ENCODE measurements at regions not wholly inside any gene's neighbourhood (a gene's known extent, or its start where the extent isn't known, plus 50 kb on each side); places are given as distances from the start of the nearest gene placed in this dataset.

- Histone ChIP-seq H2AFZ (replicated peaks) (peak overlapping the region; percentile 5), H3K79me2 (ENCODE audit: low read depth) (no peaks in the 10 kb centered on the region), H3K9ac (no peak overlapping the region), H3K9me3 (ENCODE audit: low read depth) (peaks cover 4% of the 10 kb centered on the region), H3F3A (ENCODE audit: low read depth) (peaks cover 4% of the 10 kb centered on the region), H3K36me3 (no peaks in the 10 kb centered on the region), H3K4me1 (peaks cover 15% of the 10 kb centered on the region), H4K20me1 (ENCODE audit: low read depth) (no peaks in the 10 kb centered on the region), H3K4me3 (no peak overlapping the region), H3K27me3 (no peaks in the 10 kb centered on the region), H3K4me2 (no peak overlapping the region), H3K27ac (no peak overlapping the region)
- H3K27me3 Mint-ChIP-seq (ENCODE audit: insufficient read depth, low read depth) = peaks cover 8% of the 10 kb centered on the region
- no peak overlapping the region for H3K4me3 Mint-ChIP-seq
- no peak for DNase-seq (ENCODE audit: low spot score)
- TF ChIP-seq EZH2phosphoT487 (IDR thresholded peaks at IDR 0.05) (no peak), EZH2 (IDR thresholded peaks at IDR 0.05) (no peak), CTCF (IDR thresholded peaks at IDR 0.05) (no peak)
- peaks cover 28% of the 10 kb centered on the region for H3K4me1 Mint-ChIP-seq
- H3K27ac Mint-ChIP-seq = no peak overlapping the region
- peaks cover 21% of the 10 kb centered on the region for H3K9me3 Mint-ChIP-seq
- no peaks in the 10 kb centered on the region for H3K36me3 Mint-ChIP-seq
These were observed 192.6 kb upstream of the CST7 start for GRCh38 chr20:24756292-24757025.

DNA sequence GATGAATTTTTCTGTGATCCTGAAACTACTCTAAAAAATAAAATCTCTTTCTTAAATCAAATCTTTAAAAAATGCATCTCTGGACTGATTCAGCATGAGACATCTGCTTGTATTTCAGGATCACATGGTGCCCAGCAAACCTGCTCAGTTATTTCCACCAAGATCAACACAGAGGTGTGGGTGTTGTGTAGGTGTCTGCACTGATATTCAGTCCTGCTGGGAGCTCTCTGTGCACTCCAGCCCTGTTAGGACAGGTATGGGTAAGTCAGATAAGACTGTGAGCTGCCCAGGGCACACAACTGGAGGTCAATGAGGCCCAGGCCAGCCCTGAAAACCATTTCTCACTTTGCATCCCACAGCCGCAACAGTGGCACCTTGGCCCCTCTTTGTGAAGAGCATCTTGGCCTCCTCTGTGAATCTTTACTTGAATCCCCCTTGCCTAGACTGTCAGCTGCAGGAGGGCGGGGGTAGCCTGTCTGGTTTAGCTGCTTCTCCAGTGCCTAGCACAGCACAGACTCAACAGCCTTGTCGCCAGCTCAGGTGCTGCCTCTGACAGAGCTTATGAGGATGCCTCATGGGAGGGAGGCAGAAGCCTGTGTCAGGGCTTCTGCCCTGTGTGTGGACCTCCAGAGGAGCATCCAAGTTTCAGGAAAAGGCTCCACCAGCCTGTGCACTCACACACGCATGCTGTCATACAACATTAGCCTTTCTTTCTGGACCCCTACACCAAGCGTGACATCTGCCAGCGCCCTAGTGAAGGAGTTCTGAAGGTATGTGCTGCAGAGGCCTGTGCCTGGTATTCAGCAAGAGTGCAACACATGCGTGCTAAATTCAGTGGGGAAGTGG is 187.6 kb upstream of the CST7 start:
- H3K9me3 Mint-ChIP-seq = peaks cover 23% of the 10 kb centered on the region
- peaks cover 8% of the 10 kb centered on the region for H3K4me1 Mint-ChIP-seq

DNA sequence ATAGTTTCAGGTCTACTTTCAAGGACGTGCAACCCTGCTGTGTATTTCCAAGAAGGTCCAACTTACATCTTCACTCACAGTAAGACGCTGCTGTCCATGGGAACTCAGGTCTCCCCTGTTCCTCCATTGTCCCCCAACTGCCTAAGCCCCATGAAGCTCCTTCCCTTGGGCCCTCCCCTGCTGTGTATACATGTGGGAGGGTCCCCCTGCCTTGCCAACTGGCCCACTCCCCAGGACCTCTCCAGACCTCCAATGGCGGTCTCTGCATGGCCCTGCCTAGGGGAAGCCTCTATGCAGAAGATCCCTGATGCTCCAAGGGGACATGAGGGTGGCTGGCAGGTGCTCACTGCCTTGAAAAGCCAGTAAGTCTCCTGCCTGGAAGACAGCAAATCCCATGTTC is 186.7 kb upstream of the CST7 start:
- Mint-ChIP-seq H3K27me3 (ENCODE audit: insufficient read depth, low read depth) (peaks cover 13% of the 10 kb centered on the region), H3K27ac (no peak overlapping the region), H3K4me3 (no peak overlapping the region), H3K36me3 (no peaks in the 10 kb centered on the region), H3K9me3 (peaks cover 23% of the 10 kb centered on the region), H3K4me1 (no peaks in the 10 kb centered on the region)
- Histone ChIP-seq H3K9me3 (ENCODE audit: low read depth) (peaks cover 4% of the 10 kb centered on the region), H3K27me3 (no peaks in the 10 kb centered on the region), H3K4me3 (no peak overlapping the region), H2AFZ (replicated peaks) (no peak overlapping the region), H3K9ac (no peak overlapping the region), H3K79me2 (ENCODE audit: low read depth) (no peaks in the 10 kb centered on the region), H3K27ac (no peak overlapping the region), H4K20me1 (ENCODE audit: low read depth) (no peaks in the 10 kb centered on the region), H3K36me3 (no peaks in the 10 kb centered on the region), H3K4me2 (no peak overlapping the region), H3K4me1 (no peaks in the 10 kb centered on the region), H3F3A (ENCODE audit: low read depth) (no peaks in the 10 kb centered on the region)
- no peak for DNase-seq (ENCODE audit: low spot score)
- TF ChIP-seq EZH2phosphoT487 (IDR thresholded peaks at IDR 0.05) (no peak), EZH2 (IDR thresholded peaks at IDR 0.05) (no peak), CTCF (IDR thresholded peaks at IDR 0.05) (no peak)

More for the DNA sequence above, 187.6 kb upstream of the CST7 start:
- H3K9ac ChIP-seq = no peak overlapping the region
- no peaks in the 10 kb centered on the region for H3K36me3 ChIP-seq
- H3K4me3 ChIP-seq = no peak overlapping the region
- Mint-ChIP-seq H3K27me3 (ENCODE audit: insufficient read depth, low read depth) (peaks cover 12% of the 10 kb centered on the region), H3K4me3 (no peak overlapping the region), H3K36me3 (no peaks in the 10 kb centered on the region), H3K27ac (no peak overlapping the region)
- no peak overlapping the region for H2AFZ ChIP-seq (replicated peaks)
- H3F3A ChIP-seq (ENCODE audit: low read depth) = no peaks in the 10 kb centered on the region
- TF ChIP-seq EZH2 (IDR thresholded peaks at IDR 0.05) (no peak), CTCF (IDR thresholded peaks at IDR 0.05) (no peak), EZH2phosphoT487 (IDR thresholded peaks at IDR 0.05) (no peak)
- H4K20me1 ChIP-seq (ENCODE audit: low read depth) = no peaks in the 10 kb centered on the region
- no peak overlapping the region for H3K4me2 ChIP-seq
- no peak for DNase-seq (ENCODE audit: low spot score)
- H3K27me3 ChIP-seq = no peaks in the 10 kb centered on the region
- H3K27ac ChIP-seq = no peak overlapping the region
- H3K4me1 ChIP-seq = peaks cover under 1% of the 10 kb centered on the region
- no peaks in the 10 kb centered on the region for H3K79me2 ChIP-seq (ENCODE audit: low read depth)
- peaks cover 4% of the 10 kb centered on the region for H3K9me3 ChIP-seq (ENCODE audit: low read depth)

All from neural progenitor cell (in vitro differentiated cells).